ENCODE measurements at regions not wholly inside any gene's neighbourhood (a gene's known extent, or its start where the extent isn't known, plus 50 kb on each side); places are given as distances from the start of the nearest gene placed in this dataset.

DNA sequence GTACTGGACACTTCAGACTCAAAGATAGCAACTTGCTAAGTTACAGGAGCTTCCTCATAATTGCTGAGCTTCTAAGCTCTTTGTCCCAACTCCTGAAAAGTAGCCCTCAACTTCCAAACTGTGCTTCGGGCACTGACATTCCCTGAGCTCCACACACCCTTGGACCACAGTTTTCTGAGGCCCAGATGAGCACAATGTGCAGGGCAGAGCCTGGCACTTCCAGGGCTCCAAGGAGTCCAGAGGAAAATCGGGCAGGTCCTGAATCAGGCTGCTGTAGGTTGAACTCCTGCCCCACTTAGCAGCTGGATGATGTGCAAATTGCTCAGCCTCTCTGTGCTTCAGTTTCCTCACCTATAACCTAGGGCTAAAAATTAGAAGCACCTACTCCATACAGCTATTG is 54.6 kb upstream of the KCNIP1 start:
- TF ChIP-seq POLR2A (IDR thresholded peaks at IDR 0.05) = no peak
- TF ChIP-seq, protein P1, sequence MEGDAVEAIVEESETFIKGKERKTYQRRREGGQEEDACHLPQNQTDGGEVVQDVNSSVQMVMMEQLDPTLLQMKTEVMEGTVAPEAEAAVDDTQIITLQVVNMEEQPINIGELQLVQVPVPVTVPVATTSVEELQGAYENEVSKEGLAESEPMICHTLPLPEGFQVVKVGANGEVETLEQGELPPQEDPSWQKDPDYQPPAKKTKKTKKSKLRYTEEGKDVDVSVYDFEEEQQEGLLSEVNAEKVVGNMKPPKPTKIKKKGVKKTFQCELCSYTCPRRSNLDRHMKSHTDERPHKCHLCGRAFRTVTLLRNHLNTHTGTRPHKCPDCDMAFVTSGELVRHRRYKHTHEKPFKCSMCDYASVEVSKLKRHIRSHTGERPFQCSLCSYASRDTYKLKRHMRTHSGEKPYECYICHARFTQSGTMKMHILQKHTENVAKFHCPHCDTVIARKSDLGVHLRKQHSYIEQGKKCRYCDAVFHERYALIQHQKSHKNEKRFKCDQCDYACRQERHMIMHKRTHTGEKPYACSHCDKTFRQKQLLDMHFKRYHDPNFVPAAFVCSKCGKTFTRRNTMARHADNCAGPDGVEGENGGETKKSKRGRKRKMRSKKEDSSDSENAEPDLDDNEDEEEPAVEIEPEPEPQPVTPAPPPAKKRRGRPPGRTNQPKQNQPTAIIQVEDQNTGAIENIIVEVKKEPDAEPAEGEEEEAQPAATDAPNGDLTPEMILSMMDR (IDR thresholded peaks at IDR 0.05) = no peak

Data from thyroid gland (tissue), 4 donors.